HG03460 (cell line): ENCODE measurements at regions not wholly inside any gene's neighbourhood (a gene's known extent, or its start where the extent isn't known, plus 50 kb on each side); places are given as distances from the start of the nearest gene placed in this dataset.
"Not testable (repeated sequence)": the region's sequence is repeated elsewhere in the genome, so short reads cannot be mapped to it uniquely, and the experiment has no call there.

Source experiments
- ATAC-seq: cut with Tn5 transposase; IDR thresholded peaks from one replicate; pipeline ENCODE4 v1.9.1; 2021; ENCODE audit not compliant: unreplicated experiment

DNA sequence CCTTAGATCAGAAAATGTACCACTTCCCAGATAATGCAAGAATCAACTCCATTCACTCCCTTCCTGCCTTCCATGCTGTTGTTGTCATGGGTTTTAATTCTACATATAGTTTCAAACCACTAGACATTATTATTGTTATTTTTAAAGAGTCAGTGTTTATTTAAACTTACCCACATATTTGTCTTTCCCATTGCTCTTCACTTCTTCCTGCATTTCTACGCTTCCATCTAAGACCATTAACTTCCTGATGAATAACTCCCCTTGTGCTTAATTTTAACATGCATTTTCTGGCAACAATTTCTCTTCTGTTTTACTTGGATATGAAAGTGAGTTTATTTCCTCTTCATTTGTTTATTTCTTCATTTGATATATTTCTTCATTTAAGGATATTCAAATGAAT is 127.1 kb upstream of the FHIT start:
- no peak for ATAC-seq

DNA sequence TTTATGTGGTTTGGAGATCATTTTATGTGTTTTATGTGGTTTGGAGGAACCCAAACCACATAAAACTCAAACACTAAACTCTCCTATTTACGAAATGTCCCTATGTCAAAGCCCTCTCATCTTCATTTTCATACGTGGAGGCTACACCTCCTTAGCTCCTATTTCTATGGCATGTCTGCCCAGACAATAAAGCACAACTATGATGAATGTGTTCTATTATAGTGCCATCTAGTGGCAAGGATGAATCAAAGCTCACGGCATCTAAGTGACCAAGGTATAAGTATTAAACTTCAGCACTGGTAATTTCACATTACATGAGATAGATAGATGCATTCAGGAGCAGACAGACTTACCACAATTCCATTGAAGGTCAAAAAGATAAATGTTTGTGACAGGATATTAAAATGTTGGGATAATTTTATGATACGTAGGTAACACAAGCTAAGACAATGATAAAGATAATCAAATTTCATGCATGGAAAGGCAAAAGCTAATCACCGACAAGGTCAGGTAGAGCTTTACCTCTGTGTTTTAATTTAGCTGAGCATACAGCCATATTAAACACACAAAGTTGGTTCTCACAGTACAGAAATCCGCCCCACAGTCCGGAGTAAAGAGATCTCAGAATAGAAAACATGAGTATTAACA is 130.6 kb upstream of the FHIT start:
- ATAC-seq: peak; percentile 82

- no peak for ATAC-seq
These were observed 136.6 kb upstream of the FHIT start for GRCh38 chr3:61387817-61388216.

DNA sequence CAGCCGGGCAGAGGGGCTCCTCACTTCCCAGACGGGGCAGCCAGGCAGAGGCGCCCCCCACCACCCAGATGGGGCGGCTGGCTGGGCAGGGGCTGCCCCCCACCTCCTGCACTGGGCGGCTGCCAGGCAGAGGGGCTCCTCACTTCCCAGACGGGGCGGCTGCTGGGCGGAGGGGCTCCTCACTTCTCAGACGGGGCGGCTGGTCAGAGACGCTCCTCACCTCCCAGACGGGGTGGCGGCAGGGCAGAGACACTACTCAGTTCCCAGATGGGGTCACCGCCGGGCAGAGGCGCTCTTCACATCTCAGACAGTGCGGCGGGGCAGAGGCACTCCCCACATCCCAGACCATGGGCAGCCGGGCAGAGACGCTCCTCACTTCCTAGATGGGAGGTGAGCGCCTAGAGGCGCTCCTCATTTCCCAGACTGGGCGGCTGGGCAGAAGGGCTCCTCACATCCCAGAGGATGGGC is 142.3 kb upstream of the FHIT start:
- not testable (repeated sequence) for ATAC-seq

- ATAC-seq: no peak
These were observed 150.1 kb upstream of the FHIT start for GRCh38 chr3:61401359-61401758.

DNA sequence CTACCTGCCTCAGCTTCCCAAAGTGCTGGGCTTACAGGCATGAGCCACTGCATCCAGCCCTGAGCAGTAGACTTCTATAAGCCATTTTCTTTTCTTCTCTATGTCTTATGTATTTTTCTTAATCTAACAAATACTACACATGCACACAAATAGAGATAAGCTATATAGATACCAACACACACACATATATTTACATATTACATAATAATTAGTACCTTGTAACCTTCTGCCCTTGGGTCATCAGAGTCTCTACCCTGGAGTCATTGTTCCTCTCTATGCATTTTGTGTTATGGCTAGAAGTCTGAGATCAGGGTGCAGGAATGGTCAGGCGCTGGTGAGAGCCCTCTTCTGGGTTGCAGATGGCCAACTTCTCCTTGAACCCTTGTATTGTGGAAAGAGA is 154.0 kb upstream of the PTPRG start:
- no peak for ATAC-seq

DNA sequence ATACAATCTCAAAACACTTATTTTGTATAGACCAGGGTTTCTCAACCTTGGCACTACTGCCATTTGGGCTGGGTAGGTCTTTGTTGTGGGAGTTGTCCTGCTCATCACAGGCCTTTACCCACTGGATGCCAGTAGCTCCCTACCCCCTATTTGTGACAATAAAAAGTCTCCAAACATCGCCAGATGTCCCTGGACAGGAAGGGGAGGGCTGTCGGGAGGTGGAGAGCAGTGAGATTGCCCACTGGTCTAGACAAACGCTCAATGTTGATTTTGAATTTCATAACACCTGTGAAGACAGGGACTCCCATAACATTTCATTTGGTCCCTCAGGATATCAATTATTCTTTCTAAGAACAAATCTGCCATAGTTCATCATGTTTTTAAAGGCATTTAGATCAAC is 151.7 kb upstream of the PTPRG start:
- no peak for ATAC-seq

GRCh38 chr3:61410358-61410757 is 151.0 kb upstream of the PTPRG start:
- not testable (repeated sequence) for ATAC-seq

GRCh38 chr3:61411009-61411662 is 150.2 kb upstream of the PTPRG start:
- ATAC-seq: no peak

GRCh38 chr3:61414456-61414855 is 146.9 kb upstream of the PTPRG start:
- ATAC-seq: no peak

- no peak for ATAC-seq
These were observed 146.2 kb upstream of the PTPRG start for GRCh38 chr3:61415201-61415600.

DNA sequence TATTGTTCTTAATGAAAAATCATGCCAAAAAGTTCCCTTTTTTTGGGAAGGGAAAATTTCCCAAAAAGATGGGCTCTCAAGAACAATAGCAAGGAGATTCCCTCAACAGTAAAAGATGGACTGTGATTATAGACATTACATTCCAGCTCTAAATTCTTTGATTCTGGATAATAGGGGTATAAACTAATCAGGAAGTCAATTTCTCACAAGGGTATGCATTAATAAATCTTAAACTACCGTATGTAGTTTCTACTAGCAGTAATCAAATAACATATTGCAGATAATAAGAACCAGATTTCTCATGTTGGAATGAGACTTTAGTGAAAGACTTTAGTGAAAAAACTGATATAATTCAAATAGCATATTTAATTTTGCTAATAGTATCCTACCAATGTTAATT is 144.8 kb upstream of the PTPRG start:
- no peak for ATAC-seq

GRCh38 chr3:61417352-61417751 is 144.0 kb upstream of the PTPRG start:
- no peak for ATAC-seq

- no peak for ATAC-seq
These were observed 141.1 kb upstream of the PTPRG start for GRCh38 chr3:61420136-61420759.

- no peak for ATAC-seq
These were observed 138.3 kb upstream of the PTPRG start for GRCh38 chr3:61422945-61423673.

- ATAC-seq: no peak
These were observed 136.0 kb upstream of the PTPRG start for GRCh38 chr3:61425356-61425755.

- no peak for ATAC-seq
These were observed 132.3 kb upstream of the PTPRG start for GRCh38 chr3:61429106-61429505.

- ATAC-seq: not testable (repeated sequence)
These were observed 126.5 kb upstream of the PTPRG start for GRCh38 chr3:61434901-61435300.

DNA sequence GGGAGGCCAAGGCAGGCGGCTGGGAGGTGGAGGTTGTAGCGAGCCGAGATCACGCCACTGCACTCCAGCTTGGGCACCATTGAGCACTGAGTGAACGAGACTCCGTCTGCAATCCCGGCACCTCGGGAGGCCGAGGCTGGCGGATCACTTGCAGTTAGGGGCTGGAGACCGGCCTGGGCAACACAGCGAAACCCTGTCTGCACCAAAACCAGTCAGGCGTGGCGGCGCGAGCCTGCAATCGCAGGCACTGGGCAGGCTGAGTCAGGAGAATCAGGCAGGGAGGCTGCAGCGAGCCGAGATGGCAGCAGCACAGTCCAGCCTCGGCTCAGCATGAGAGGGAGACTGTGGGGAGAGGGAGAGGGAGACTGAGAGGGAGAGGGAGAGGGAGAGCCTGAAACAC is 126.0 kb upstream of the PTPRG start:
- ATAC-seq: not testable (repeated sequence)

GRCh38 chr3:61438253-61439121 is 122.9 kb upstream of the PTPRG start:
- ATAC-seq: no peak

DNA sequence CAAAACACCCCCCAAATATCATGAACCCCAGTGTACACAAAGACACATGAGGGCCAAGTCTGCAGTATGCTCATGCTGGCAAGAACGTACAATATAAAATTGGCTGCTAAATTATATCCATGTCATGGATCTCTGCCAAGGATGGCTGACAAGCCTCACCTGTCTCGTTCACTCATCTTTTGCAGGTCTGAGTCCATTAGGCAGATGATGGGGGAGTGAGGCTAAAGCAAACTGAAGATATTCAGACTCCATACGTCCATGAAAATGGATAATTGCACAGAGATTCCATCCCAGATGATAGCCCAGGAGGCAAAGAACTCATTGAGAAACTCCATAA is 122.3 kb upstream of the PTPRG start:
- ATAC-seq: no peak
